ENCODE measurements at regions not wholly inside any gene's neighbourhood (a gene's known extent, or its start where the extent isn't known, plus 50 kb on each side); places are given as distances from the start of the nearest gene placed in this dataset.
"Not testable (repeated sequence)": the region's sequence is repeated elsewhere in the genome, so short reads cannot be mapped to it uniquely, and the experiment has no call there.

DNA sequence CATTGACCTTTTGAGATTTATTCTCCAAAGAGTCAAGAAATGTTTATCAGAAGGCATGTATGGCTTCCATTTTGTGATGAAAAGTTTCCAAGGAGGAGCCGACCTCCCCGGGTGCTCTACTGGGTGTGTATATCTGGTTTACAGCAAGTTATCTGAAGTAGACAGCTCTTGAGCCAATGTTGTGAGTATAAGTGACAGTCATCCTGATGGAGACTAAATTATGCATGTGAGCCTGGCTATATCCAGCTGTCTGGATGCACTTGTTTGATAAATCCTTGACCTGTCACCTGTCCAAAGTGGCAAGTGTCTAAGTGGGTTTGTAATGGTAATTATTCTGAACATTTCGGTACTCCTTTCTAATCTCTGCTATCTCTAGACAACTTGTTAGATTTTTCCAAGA, 142.2 kb downstream of the NR2F2 start:
- no peak for DNase-seq

- DNase-seq = no peak
These were observed 143.1 kb downstream of the NR2F2 start for GRCh38 chr15:96473556-96473955.

- DNase-seq = no peak
These were observed 143.7 kb downstream of the NR2F2 start for GRCh38 chr15:96474231-96474664.

- no peak for DNase-seq
These were observed 146.7 kb downstream of the NR2F2 start for GRCh38 chr15:96477227-96477626.

- not testable (repeated sequence) for DNase-seq
These were observed 153.9 kb downstream of the NR2F2 start for GRCh38 chr15:96484412-96484811.

DNA sequence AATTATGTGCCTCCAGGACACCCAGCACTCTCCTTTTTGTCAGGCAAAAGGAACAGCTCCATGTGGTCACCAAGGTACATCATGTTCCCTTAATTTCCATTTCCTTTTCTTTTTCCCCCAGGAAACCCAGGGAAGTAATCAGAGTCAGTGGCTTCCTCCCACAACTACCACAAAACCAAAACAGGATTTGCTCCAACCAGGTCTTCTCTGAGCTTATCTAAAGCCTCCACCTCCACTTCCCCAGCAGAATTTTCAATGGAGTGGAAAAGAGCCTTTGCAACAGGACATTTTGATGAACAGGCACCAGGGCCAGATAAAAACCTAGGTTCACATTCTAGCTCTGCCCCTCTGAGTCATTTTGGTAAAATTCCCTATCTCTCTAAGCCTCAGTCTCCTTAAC, 154.3 kb downstream of the NR2F2 start:
- DNase-seq = no peak

DNA sequence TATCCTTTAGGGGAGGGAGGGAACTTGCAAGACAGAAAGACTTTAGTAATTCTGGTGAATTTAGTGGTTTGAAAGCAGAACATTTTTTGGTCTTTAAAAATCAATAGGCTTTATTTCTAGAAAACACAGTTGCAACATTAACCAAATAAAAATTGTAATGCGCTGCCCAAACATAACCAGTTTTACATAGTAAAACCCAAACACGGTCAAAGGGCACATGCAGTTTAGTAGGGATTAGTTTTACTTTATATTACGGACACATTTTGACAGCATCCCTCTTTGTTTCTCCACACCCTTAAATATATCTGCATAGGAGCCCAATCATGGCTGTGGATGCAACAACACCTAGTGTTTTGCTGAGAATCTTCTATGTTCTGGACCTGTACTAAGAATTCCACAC, 156.7 kb downstream of the NR2F2 start:
- no peak for DNase-seq

- not testable (repeated sequence) for DNase-seq
These were observed 160.7 kb downstream of the NR2F2 start for GRCh38 chr15:96491066-96491699.

DNA sequence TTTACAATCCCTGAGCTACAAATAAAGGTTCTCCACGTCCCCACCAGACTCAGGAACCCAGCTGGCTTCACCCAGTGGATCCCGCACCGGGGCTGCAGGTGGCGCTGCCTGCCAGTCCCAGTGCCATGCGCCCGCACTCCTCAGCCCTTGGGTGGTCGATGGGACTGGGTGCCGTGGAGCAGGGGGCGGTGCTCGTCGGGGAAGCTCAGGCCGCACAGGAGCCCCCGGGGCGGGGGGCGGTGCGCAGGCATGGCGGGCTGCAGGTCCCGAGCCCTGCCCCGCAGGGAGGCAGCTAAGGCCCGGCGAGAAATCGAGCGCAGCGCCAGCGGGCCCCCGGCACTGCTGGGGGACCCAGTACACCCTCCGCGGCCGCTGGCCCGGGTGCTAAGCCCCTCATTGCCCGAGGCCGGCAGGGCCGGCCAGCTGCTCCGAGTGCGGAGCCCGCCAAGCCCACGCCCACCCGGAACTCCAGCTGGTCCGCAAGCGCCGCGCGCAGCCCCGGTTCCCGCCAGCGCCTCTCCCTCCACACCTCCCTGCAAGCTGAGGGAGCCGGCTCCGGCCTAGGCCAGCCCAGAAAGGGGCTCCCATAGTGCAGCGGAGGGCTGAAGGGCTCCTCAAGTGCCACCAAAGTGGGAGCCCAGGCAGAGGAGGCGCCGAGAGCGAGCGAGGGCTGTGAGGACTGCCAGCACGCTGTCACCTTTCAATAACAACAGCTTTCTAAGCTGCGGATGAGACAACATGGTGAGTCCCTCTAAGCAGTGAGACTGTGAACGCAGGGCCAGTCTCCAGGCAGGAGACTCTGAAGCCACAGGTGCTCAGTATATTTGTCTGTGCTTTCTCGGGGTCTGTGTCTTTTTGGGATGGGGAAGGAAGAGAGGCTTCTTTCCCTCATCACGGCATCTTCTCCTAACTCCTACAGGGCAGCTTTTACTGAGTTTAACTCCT, 161.5 kb downstream of the NR2F2 start:
- DNase-seq = not testable (repeated sequence)

GRCh38 chr15:96494505-96494904, 164.0 kb downstream of the NR2F2 start:
- no peak for DNase-seq

GRCh38 chr15:96495386-96495785, 164.9 kb downstream of the NR2F2 start:
- no peak for DNase-seq

GRCh38 chr15:96497951-96498350, 167.5 kb downstream of the NR2F2 start:
- DNase-seq = no peak

- DNase-seq = no peak
These were observed 170.0 kb downstream of the NR2F2 start for GRCh38 chr15:96500508-96500907.

GRCh38 chr15:96501362-96501761, 170.9 kb downstream of the NR2F2 start:
- DNase-seq = no peak

GRCh38 chr15:96502196-96502595, 171.7 kb downstream of the NR2F2 start:
- DNase-seq = no peak

GRCh38 chr15:96503276-96503675, 172.8 kb downstream of the NR2F2 start:
- no peak for DNase-seq

GRCh38 chr15:96504371-96504770, 173.9 kb downstream of the NR2F2 start:
- DNase-seq = no peak

GRCh38 chr15:96505014-96505413, 174.5 kb downstream of the NR2F2 start:
- no peak for DNase-seq

GRCh38 chr15:96514607-96515285, 184.2 kb downstream of the NR2F2 start:
- no peak for DNase-seq

DNA sequence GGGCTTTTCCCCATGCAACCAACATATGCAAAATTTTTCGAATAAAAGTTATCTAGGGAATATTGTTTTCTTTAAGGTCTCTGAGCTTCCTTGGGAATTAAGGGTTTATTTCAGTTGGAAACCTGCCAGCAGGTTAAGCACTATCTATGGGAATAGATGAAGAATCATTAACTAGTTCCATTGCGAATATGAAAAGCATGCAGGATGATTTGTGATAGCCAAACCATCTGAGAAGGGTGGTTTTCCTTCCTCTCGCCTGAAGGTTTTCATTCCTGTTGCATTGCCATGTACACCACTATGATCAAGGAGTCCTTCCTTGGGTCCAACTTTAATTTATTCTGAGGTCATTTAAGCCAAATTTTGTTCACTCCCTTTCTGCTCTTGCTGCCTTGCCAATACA, 184.9 kb downstream of the NR2F2 start:
- no peak for DNase-seq

DNA sequence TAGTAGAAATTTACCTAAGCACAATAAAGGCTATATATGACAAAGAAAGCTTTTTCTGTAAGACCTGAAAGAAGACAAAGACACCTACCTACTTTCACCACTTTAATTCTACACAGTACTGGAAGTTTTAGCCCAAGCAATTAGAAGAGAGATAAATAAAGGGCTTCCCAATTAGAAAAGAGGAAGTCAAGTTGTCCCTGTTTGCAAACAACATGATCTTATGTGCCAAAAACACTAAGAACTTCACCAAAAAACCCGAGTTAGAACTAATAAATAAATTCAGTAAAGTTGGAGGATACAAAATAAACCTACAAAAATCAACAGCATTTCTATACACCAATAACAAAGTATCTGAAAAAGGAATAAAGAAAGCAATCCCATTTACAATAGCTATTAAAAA, 190.9 kb downstream of the NR2F2 start:
- no peak for DNase-seq

- no peak for DNase-seq
These were observed 194.3 kb downstream of the NR2F2 start for GRCh38 chr15:96524676-96525417.

DNA sequence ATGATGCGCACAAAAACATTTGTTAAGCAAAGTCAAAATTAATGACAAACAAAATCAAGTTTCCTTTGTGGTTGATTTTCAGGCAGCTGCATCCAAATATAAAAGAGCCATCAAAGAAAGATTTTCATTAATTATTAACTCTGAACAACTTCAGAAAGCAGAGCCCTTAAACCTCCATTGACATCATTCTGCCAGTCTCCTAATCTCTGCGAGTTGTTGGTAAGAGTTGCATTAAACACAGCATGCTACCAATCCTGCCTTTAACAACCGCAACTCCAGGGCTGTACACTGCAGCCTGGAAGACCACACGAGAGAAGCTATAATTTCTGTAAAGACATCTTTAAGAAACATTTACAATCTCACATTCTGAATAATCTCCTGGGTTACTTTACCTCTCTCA, 204.6 kb downstream of the NR2F2 start:
- DNase-seq = no peak
